ENCODE measurements at regions not wholly inside any gene's neighbourhood (a gene's known extent, or its start where the extent isn't known, plus 50 kb on each side); places are given as distances from the start of the nearest gene placed in this dataset.

DNA sequence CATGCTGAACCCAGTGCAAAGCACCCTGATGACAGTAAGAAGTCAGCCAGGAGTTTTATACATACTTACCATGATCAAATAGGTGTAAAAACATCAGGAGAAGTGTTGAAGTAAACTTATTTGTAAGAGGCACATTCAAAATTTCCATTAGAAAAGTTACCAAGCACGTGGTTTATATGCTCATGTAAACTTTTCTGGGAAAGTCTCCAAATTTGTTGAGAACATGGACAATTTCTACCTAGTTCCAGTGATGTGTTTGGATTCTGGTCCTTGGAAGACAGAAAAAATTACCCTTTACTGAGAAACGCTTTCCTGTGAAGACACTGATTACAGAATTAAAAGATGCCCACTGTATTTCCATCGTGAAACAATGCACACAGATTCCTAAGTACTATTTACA lies 288.9 kb upstream of the CDH4 start:
- TF ChIP-seq, protein P1, sequence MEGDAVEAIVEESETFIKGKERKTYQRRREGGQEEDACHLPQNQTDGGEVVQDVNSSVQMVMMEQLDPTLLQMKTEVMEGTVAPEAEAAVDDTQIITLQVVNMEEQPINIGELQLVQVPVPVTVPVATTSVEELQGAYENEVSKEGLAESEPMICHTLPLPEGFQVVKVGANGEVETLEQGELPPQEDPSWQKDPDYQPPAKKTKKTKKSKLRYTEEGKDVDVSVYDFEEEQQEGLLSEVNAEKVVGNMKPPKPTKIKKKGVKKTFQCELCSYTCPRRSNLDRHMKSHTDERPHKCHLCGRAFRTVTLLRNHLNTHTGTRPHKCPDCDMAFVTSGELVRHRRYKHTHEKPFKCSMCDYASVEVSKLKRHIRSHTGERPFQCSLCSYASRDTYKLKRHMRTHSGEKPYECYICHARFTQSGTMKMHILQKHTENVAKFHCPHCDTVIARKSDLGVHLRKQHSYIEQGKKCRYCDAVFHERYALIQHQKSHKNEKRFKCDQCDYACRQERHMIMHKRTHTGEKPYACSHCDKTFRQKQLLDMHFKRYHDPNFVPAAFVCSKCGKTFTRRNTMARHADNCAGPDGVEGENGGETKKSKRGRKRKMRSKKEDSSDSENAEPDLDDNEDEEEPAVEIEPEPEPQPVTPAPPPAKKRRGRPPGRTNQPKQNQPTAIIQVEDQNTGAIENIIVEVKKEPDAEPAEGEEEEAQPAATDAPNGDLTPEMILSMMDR (IDR thresholded peaks at IDR 0.05; ENCODE audit: insufficient read depth, low read length): no peak
- TF ChIP-seq POLR2AphosphoS5 (IDR thresholded peaks at IDR 0.05; ENCODE audit: low read depth): no peak

Measured in HL-60 (cell line).